IMR-90 (cell line): ENCODE measurements at regions not wholly inside any gene's neighbourhood (a gene's known extent, or its start where the extent isn't known, plus 50 kb on each side); places are given as distances from the start of the nearest gene placed in this dataset.

Experiments used
- ATAC-seq: fragments of 200-7000 bp; cut with Tn5 transposase; 2 replicates; pipeline ENCODE4 v1.9.1; 2020; ENCODE audit warnings: low read depth, mild to moderate bottlenecking, moderate library complexity
- BruUV-seq: library from RNA; stranded (reverse); fragments of 400-500 nt; replicated peaks from 2 replicates; lab custom pipeline; 2021; lab: Mats Ljungman, UMichigan
- CTCF ChIA-PET: fragments of 300-600 bp; formaldehyde crosslinking; extraction: SDS; loops from one replicate; lab custom pipeline; 2021; ENCODE audit warnings: antibody characterized with exemption; lab: Yijun Ruan, JAX
- POLR2A ChIA-PET: fragments of 300-600 bp; sonication (Branson Sonifier 250); formaldehyde crosslinking; loops from one replicate; lab custom pipeline; 2022; ENCODE audit warnings: antibody characterized with exemption; ENCODE audit not compliant: unreplicated experiment; lab: Charles Lee
- DNase-seq: peaks from one replicate; pipeline ENCODE4 v3.0.0; 2013
- H2AFZ ChIP-seq: replicated peaks from 2 replicates; pipeline ENCODE3; 2013; ENCODE audit warnings: low read length, mild to moderate bottlenecking; ENCODE audit not compliant: poor library complexity
- H2AK5ac ChIP-seq: 2 replicates; pipeline ENCODE4 v1.6.1; 2013; ENCODE audit warnings: low read depth, low read length, inconsistent platforms
- H2AK9ac ChIP-seq: replicated peaks from 2 replicates; pipeline ENCODE3; 2013; ENCODE audit warnings: mild to moderate bottlenecking, low read depth, low read length, moderate library complexity; ENCODE audit not compliant: poor library complexity
- H2BK120ac ChIP-seq: 2 replicates; pipeline ENCODE4 v1.6.1; 2013; ENCODE audit warnings: low read depth, low read length, inconsistent platforms
- H2BK15ac ChIP-seq: 3 replicates; pipeline ENCODE4 v1.6.1; 2013; ENCODE audit warnings: low read depth, low read length, inconsistent platforms
- H2BK20ac ChIP-seq: 2 replicates; pipeline ENCODE4 v1.6.1; 2013; ENCODE audit warnings: low read depth, mild to moderate bottlenecking, inconsistent platforms, low read length, moderate library complexity
- H2BK5ac ChIP-seq: 2 replicates; pipeline ENCODE4 v1.6.1; 2013; ENCODE audit warnings: mild to moderate bottlenecking, low read depth, low read length, inconsistent platforms; ENCODE audit not compliant: poor library complexity, severe bottlenecking
- H3K14ac ChIP-seq: replicated peaks from 2 replicates; pipeline ENCODE4 v1.6.1; 2013; ENCODE audit warnings: low read depth, low read length, inconsistent platforms
- H3K18ac ChIP-seq: 2 replicates; pipeline ENCODE4 v1.6.1; 2013; ENCODE audit warnings: low read depth, low read length, control low read depth
- H3K23ac ChIP-seq: 2 replicates; pipeline ENCODE4 v1.6.1; 2013; ENCODE audit warnings: low read depth, low read length, inconsistent platforms
- H3K27ac ChIP-seq: 2 replicates; pipeline ENCODE4 v1.5.1; 2013; ENCODE audit warnings: mild to moderate bottlenecking, control low read depth, low read length; ENCODE audit not compliant: insufficient read depth
- H3K27me3 ChIP-seq: 2 replicates; pipeline ENCODE4 v1.6.1; 2013; ENCODE audit warnings: low read length; ENCODE audit not compliant: control insufficient read depth, insufficient read depth
- H3K36me3 ChIP-seq: 2 replicates; pipeline ENCODE4 v1.6.1; 2013; ENCODE audit warnings: low read length, mixed read lengths; ENCODE audit not compliant: control insufficient read depth, insufficient read depth
- H3K4ac ChIP-seq: 2 replicates; pipeline ENCODE4 v1.6.1; 2013; ENCODE audit warnings: low read depth, low read length, inconsistent platforms
- H3K4me1 ChIP-seq: 2 replicates; pipeline ENCODE4 v1.6.1; 2013; ENCODE audit warnings: low read length, mixed read lengths; ENCODE audit not compliant: control insufficient read depth, insufficient read depth
- H3K4me2 ChIP-seq: 2 replicates; pipeline ENCODE4 v1.6.1; 2013; ENCODE audit warnings: low read depth, mild to moderate bottlenecking, control low read depth, low read length, moderate library complexity
- H3K4me3 ChIP-seq: 2 replicates; pipeline ENCODE4 v1.5.1; 2013; ENCODE audit warnings: low read depth, mild to moderate bottlenecking, control low read depth, low read length, moderate library complexity; ENCODE audit not compliant: insufficient read depth
- H3K56ac ChIP-seq: 2 replicates; pipeline ENCODE4 v1.6.1; 2013; ENCODE audit warnings: low read length, inconsistent platforms; ENCODE audit not compliant: insufficient read depth; ENCODE audit errors: extremely low read depth
- H3K79me1 ChIP-seq, 2 experiments: 2 replicates each; pipeline ENCODE4 v1.6.1; 2013; ENCODE audit warnings: low read length in 2 of 2, inconsistent platforms in 1 of 2, low read depth in 1 of 2
- H3K9ac ChIP-seq: 2 replicates; pipeline ENCODE4 v1.6.1; 2013; ENCODE audit warnings: low read depth, low read length, control low read depth
- H3K9me1 ChIP-seq: 2 replicates; pipeline ENCODE4 v1.6.1; 2013; ENCODE audit warnings: low read length, inconsistent platforms; ENCODE audit not compliant: insufficient read depth
- H3K9me3 ChIP-seq: 2 replicates; pipeline ENCODE4 v1.6.1; 2013; ENCODE audit warnings: low read length; ENCODE audit not compliant: control insufficient read depth, insufficient read depth
- H4K20me1 ChIP-seq: 2 replicates; pipeline ENCODE4 v1.6.1; 2013; ENCODE audit warnings: low read length, inconsistent platforms; ENCODE audit not compliant: insufficient read depth
- H4K5ac ChIP-seq: 2 replicates; pipeline ENCODE4 v1.6.1; 2013; ENCODE audit warnings: mild to moderate bottlenecking, low read depth, low read length, control low read depth
- H4K8ac ChIP-seq, 2 experiments: 2 replicates each; pipeline ENCODE4 v1.6.1; 2013; ENCODE audit warnings: low read depth in 2 of 2, low read length in 2 of 2, control low read depth in 1 of 2, inconsistent platforms in 1 of 2
- H4K91ac ChIP-seq: 2 replicates; pipeline ENCODE4 v1.6.1; 2013; ENCODE audit warnings: low read depth, low read length, inconsistent platforms; ENCODE audit not compliant: insufficient read depth
- BHLHE40 ChIP-seq: fragments of 150-350 bp; IDR thresholded peaks from 2 replicates; pipeline ENCODE4 v1.6.1; 2016; ENCODE audit warnings: mild to moderate bottlenecking, low read depth, low read length
- CHD1 ChIP-seq: IDR thresholded peaks from 2 replicates; pipeline ENCODE4 v1.6.1; 2012; ENCODE audit warnings: low read depth, low read length, improper control_type of control experiment
- MAFK ChIP-seq: IDR thresholded peaks from 2 replicates; pipeline ENCODE4 v1.6.1; 2012; ENCODE audit warnings: low read depth, low read length, improper control_type of control experiment
- MAZ ChIP-seq: IDR thresholded peaks from 2 replicates; pipeline ENCODE4 v1.6.1; 2012; ENCODE audit warnings: low read depth, mild to moderate bottlenecking, low read length, improper control_type of control experiment, moderate library complexity, borderline replicate concordance
- NFE2L2 ChIP-seq: fragments of 150-350 bp; IDR thresholded peaks from 2 replicates; pipeline ENCODE4 v1.6.1; 2016; ENCODE audit warnings: low read depth, mild to moderate bottlenecking, low read length
- RCOR1 ChIP-seq: IDR thresholded peaks from 2 replicates; pipeline ENCODE4 v1.6.1; 2012; ENCODE audit warnings: mild to moderate bottlenecking, low read length, improper control_type of control experiment; ENCODE audit not compliant: insufficient replicate concordance
- SMC3 ChIP-seq: fragments of 150-350 bp; IDR thresholded peaks from 2 replicates; pipeline ENCODE4 v1.6.1; 2016; ENCODE audit warnings: low read depth, mild to moderate bottlenecking, antibody characterized with exemption, low read length, moderate library complexity
- WGBS, 2 experiments: methylation state at CpG; one replicate each; pipeline versions ENCODE4 v1.1.5 to v1.1.7; 2013; ENCODE audit warnings: missing lambda C conversion rate in 2 of 2; ENCODE audit not compliant: insufficient read length in 1 of 2; ENCODE audit errors: extremely low coverage in 2 of 2; 5-methylcytosine and 5-hydroxymethylcytosine counted together
- dilution Hi-C: fragments of 300-500 bp; cut with HindIII; formaldehyde crosslinking; loops from one replicate; pipeline ENCODE4 v1.14.3; 2018; ENCODE audit warnings: low sequenced_read_pairs; ENCODE audit not compliant: unreplicated experiment
- in situ Hi-C: fragments of 300-500 bp; cut with MboI; formaldehyde crosslinking; loops from 3 replicates; pipeline ENCODE4 v1.14.3; 2019; ENCODE audit warnings: low sequenced_read_pairs, inconsistent platforms, mixed read lengths
- intact Hi-C: fragments of 100-400 bp; cut with micrococcal nuclease; formaldehyde crosslinking; loops from 2 replicates; pipeline ENCODE4 v1.10.0; 2022
- TF ChIP-seq, protein P1 (sequence below): fragments of 150-350 bp; IDR thresholded peaks from 2 replicates; pipeline ENCODE4 v1.6.1; 2016; ENCODE audit warnings: low read depth, mild to moderate bottlenecking, low read length, moderate library complexity, borderline replicate concordance

GRCh38 chr11:25612806-25613205 lies 719.1 kb upstream of the ANO3 start:
- Histone ChIP-seq H3K9me3 (peaks cover 3% of the 10 kb centered on the region; the same call in 1 of the 2 replicates), H3K14ac (no peak overlapping the region), H2AK5ac (no peak overlapping the region), H3K36me3 (no peaks in the 10 kb centered on the region), H3K4me3 (no peak overlapping the region), H4K8ac (no peak overlapping the region), H3K4me2 (no peak overlapping the region), H3K27ac (no peak overlapping the region), H3K18ac (no peak overlapping the region), H3K4ac (no peak overlapping the region), H3K4me1 (no peaks in the 10 kb centered on the region), H4K91ac (no peak overlapping the region), H4K20me1 (no peaks in the 10 kb centered on the region), H3K23ac (no peak overlapping the region), H2AK9ac (no peak overlapping the region), H3K9me1 (no peaks in the 10 kb centered on the region), H2BK15ac (no peak overlapping the region), H3K27me3 (no peaks in the 10 kb centered on the region), H2AFZ (no peak overlapping the region), H2BK5ac (no peak overlapping the region), H4K5ac (no peak overlapping the region), H3K56ac (no peak overlapping the region), H3K9ac (no peak overlapping the region), H2BK20ac (no peak overlapping the region), H3K79me1 (no peaks in the 10 kb centered on the region), H2BK120ac (no peak overlapping the region)
- intact Hi-C loops: no loop called here
- dilution Hi-C loops: no loop called here
- BruUV-seq: no TSS peak
- CTCF ChIA-PET: no interaction called here
- in situ Hi-C loops: no loop called here
- no CpG with 5 or more reads among the region's 3 CpGs for WGBS, 2 experiments
- ATAC-seq (no peak), DNase-seq (no peak)
- POLR2A ChIA-PET: no interaction called here
- TF ChIP-seq, protein P1, sequence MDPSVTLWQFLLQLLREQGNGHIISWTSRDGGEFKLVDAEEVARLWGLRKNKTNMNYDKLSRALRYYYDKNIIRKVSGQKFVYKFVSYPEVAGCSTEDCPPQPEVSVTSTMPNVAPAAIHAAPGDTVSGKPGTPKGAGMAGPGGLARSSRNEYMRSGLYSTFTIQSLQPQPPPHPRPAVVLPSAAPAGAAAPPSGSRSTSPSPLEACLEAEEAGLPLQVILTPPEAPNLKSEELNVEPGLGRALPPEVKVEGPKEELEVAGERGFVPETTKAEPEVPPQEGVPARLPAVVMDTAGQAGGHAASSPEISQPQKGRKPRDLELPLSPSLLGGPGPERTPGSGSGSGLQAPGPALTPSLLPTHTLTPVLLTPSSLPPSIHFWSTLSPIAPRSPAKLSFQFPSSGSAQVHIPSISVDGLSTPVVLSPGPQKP: no peak
- TF ChIP-seq NFE2L2: no peak
- TF ChIP-seq RCOR1: no peak
- no peak for TF ChIP-seq BHLHE40
- TF ChIP-seq MAZ: no peak
- no peak for TF ChIP-seq CHD1
- TF ChIP-seq SMC3: no peak
- no peak for TF ChIP-seq MAFK
